Upper lobe of right lung (tissue), 1 donor: ENCODE measurements at regions not wholly inside any gene's neighbourhood (a gene's known extent, or its start where the extent isn't known, plus 50 kb on each side); places are given as distances from the start of the nearest gene placed in this dataset.

Experiments
- ATAC-seq: fragments of 200-7000 bp; cut with Tn5 transposase; one replicate; pipeline ENCODE4 v1.9.1; 2020; ENCODE audit warnings: mild to moderate bottlenecking, moderate library complexity
- DNase-seq: peaks from one replicate; pipeline ENCODE4 v3.0.0-alpha.2; 2020
- H3K27ac ChIP-seq: fragments of 200-600 bp; one replicate; pipeline ENCODE4 v1.8.0; 2022
- H3K27me3 ChIP-seq: fragments of 200-600 bp; one replicate; pipeline ENCODE4 v1.8.0; 2022; ENCODE audit warnings: mild to moderate bottlenecking
- H3K36me3 ChIP-seq: fragments of 200-600 bp; one replicate; pipeline ENCODE4 v1.8.0; 2022
- H3K4me1 ChIP-seq: fragments of 200-600 bp; one replicate; pipeline ENCODE4 v1.8.0; 2022
- H3K4me3 ChIP-seq: fragments of 200-600 bp; one replicate; pipeline ENCODE4 v1.8.0; 2022; ENCODE audit warnings: mild to moderate bottlenecking
- H3K9me3 ChIP-seq: fragments of 200-600 bp; one replicate; pipeline ENCODE4 v1.8.0; 2022
- CTCF ChIP-seq: fragments of 200-600 bp; IDR thresholded peaks from one replicate; pipeline ENCODE4 v1.8.0; 2022; ENCODE audit warnings: antibody characterized with exemption
- intact Hi-C: fragments of 100-400 bp; cut with DNase I; formaldehyde crosslinking; loops from one replicate; pipeline ENCODE4 v1.11.0; 2022
- donor health status: DM: no; HTN: yes; CAD: no; lungs with severe emphysema.

- no peak for TF ChIP-seq CTCF
- no peaks in the 10 kb centered on the region for H3K36me3 ChIP-seq
- H3K4me3 ChIP-seq, result no peak overlapping the region
- no peak for DNase-seq
- H3K9me3 ChIP-seq, result no peaks in the 10 kb centered on the region
- ATAC-seq, result no peak
- no peaks in the 10 kb centered on the region for H3K4me1 ChIP-seq
- no peaks in the 10 kb centered on the region for H3K27me3 ChIP-seq
- no peak overlapping the region for H3K27ac ChIP-seq
- intact Hi-C loops, result no loop called here
These were observed 552.9 kb downstream of the DIPK2A start for GRCh38 chr3:144524531-144524930.

GRCh38 chr3:144529566-144529965, 557.9 kb downstream of the DIPK2A start:
- Histone ChIP-seq H3K4me1 (no peaks in the 10 kb centered on the region), H3K4me3 (no peak overlapping the region), H3K27me3 (no peaks in the 10 kb centered on the region), H3K27ac (no peak overlapping the region), H3K36me3 (no peaks in the 10 kb centered on the region), H3K9me3 (no peaks in the 10 kb centered on the region)
- ATAC-seq (no peak), DNase-seq (no peak)
- intact Hi-C loops, result no loop called here
- no peak for TF ChIP-seq CTCF

DNA sequence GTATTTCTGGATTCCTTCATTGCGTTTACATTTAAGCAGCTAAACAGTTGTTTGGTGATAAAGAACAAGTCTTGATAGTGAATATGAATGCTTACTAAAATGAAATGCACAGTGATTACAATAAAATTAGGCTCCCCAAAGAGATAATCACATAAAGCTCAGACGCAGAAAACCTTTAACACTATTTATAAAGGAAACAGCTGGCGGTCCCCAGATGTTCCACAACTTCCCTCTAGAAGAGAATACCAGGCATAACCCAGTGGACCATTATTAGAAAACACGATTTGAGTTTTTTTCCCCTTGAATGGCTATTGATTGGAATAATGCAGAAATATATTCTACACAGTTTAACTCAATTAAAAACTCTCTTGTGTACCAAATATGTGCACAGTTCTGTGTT, 573.2 kb downstream of the DIPK2A start:
- Histone ChIP-seq H3K27me3 (no peaks in the 10 kb centered on the region), H3K27ac (no peak overlapping the region), H3K36me3 (no peaks in the 10 kb centered on the region), H3K4me3 (no peak overlapping the region), H3K9me3 (no peaks in the 10 kb centered on the region), H3K4me1 (no peaks in the 10 kb centered on the region)
- DNase-seq (no peak), ATAC-seq (no peak)
- no peak for TF ChIP-seq CTCF
- intact Hi-C loops, result no loop called here

DNA sequence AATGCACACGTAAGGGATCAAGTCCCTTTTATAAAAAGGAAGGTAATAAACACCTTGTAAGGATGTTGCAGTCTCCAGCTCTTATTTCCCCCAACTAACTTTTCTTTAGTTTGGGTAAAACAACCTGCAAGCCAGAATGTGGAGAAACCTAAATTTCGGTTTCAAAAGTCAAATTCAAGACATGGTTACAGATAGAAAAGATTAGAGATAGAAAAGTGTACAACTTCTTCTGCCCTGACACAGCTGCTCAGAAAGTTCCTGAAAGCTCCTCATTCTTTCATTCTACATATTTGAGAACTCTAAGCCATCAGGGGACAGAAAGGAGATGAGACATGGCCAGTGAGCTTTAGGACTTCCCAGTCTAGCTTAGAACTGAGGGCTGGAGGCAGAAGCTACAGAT, 574.9 kb downstream of the DIPK2A start:
- no peak for TF ChIP-seq CTCF
- DNase-seq, result no peak
- H3K4me1 ChIP-seq, result no peaks in the 10 kb centered on the region
- no peaks in the 10 kb centered on the region for H3K9me3 ChIP-seq
- H3K36me3 ChIP-seq, result no peaks in the 10 kb centered on the region
- intact Hi-C loops, result no loop called here
- H3K27me3 ChIP-seq, result no peaks in the 10 kb centered on the region
- ATAC-seq, result no peak
- no peak overlapping the region for H3K27ac ChIP-seq
- no peak overlapping the region for H3K4me3 ChIP-seq

GRCh38 chr3:144548346-144548745, 576.7 kb downstream of the DIPK2A start:
- no peaks in the 10 kb centered on the region for H3K36me3 ChIP-seq
- H3K9me3 ChIP-seq, result no peaks in the 10 kb centered on the region
- DNase-seq, result no peak
- no peaks in the 10 kb centered on the region for H3K27me3 ChIP-seq
- no peak overlapping the region for H3K4me3 ChIP-seq
- ATAC-seq, result no peak
- H3K4me1 ChIP-seq, result no peaks in the 10 kb centered on the region
- H3K27ac ChIP-seq, result no peak overlapping the region
- intact Hi-C loops, result no loop called here
- TF ChIP-seq CTCF, result no peak

DNA sequence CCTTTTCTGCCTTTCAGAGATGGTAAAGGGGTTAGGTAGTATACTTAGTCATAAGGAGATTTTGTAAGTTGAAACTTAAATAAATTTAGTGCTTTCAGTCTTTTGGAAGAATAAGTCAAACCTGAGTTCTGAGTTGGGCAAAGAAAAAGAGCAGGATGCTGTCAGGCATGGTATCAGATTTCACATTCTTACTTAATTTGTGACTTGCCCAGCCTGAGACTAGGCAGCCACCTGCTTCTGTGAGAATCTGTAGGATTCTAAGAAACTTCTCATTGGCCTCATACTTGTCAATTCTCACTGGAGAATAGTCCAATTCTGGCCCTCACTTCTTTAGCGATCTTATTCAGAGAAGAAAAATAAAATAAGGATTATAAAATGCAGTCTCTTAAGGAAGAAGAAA, 577.5 kb downstream of the DIPK2A start:
- Histone ChIP-seq H3K36me3 (no peaks in the 10 kb centered on the region), H3K27ac (no peak overlapping the region), H3K4me1 (no peaks in the 10 kb centered on the region), H3K9me3 (no peaks in the 10 kb centered on the region), H3K4me3 (no peak overlapping the region), H3K27me3 (no peaks in the 10 kb centered on the region)
- no peak for DNase-seq
- intact Hi-C loops, result no loop called here
- no peak for ATAC-seq
- TF ChIP-seq CTCF, result no peak
